ENCODE measurements at regions not wholly inside any gene's neighbourhood (a gene's known extent, or its start where the extent isn't known, plus 50 kb on each side); places are given as distances from the start of the nearest gene placed in this dataset.

DNA sequence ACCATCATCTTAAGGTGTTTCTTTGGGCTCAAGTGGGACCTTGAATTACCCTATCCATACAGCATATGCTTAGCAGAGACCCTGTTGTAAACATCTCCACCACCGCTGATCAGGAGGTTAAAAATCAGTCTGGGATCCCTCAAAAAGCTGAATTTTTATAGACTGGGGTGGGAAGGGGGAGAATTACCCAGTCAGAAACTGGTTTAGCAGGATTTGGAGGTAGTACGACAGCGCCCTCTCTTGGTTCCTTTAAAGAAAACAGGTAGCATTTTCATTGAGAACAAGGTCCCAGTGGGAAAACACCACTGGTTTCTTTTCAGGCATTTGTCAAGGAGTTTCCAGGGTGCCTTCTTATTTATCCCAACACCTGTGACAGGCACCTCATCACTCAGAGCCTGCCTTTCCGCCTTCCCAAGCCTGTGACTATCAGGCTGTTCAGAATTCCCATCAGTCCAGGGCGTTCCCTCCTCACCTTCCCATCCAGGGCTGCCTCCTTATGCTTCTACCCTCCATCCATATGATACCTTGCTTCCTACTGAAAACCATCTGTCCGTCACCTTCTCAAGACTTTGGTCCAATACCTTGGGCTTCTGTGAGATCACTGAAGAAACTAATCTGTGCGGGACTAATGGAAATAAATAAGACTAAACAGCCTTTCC, 203.8 kb upstream of the RAI14 start:
- TF ChIP-seq, protein P1, sequence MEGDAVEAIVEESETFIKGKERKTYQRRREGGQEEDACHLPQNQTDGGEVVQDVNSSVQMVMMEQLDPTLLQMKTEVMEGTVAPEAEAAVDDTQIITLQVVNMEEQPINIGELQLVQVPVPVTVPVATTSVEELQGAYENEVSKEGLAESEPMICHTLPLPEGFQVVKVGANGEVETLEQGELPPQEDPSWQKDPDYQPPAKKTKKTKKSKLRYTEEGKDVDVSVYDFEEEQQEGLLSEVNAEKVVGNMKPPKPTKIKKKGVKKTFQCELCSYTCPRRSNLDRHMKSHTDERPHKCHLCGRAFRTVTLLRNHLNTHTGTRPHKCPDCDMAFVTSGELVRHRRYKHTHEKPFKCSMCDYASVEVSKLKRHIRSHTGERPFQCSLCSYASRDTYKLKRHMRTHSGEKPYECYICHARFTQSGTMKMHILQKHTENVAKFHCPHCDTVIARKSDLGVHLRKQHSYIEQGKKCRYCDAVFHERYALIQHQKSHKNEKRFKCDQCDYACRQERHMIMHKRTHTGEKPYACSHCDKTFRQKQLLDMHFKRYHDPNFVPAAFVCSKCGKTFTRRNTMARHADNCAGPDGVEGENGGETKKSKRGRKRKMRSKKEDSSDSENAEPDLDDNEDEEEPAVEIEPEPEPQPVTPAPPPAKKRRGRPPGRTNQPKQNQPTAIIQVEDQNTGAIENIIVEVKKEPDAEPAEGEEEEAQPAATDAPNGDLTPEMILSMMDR (IDR thresholded peaks at IDR 0.05; ENCODE audit: low read depth, low read length), result peak; percentile 39
- no peak for TF ChIP-seq EZH2phosphoT487 (IDR thresholded peaks at IDR 0.05; ENCODE audit: low read depth)
- no peaks in the 10 kb centered on the region for H3K9me3 ChIP-seq (ENCODE audit: insufficient read depth, low read length)
- no peak overlapping the region for H2AFZ ChIP-seq (ENCODE audit: low read depth, low read length)

DNA sequence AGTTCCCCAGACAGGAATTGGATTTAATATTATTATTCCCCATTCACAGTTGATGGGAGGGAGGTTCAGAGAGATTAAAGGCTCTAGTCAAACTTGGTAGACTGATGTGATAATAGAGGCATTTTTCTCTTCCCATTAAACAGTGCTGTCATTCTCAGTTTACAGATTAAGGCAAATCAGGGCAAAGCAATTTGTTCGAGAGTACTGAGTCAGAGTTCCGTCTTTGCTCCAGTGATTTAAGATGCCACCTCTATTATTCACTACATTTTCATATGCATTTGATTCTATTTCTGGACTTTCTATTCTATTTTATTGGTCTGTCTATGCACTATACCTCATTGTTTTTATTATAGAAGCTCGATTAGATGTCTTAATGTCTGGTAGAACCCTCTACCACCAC, 201.0 kb upstream of the RAI14 start:
- H3K36me3 ChIP-seq (replicated peaks; ENCODE audit: low read depth, low read length), result no peaks in the 10 kb centered on the region
- no peak overlapping the region for H3K4me3 ChIP-seq (ENCODE audit: low read length)
- H3K4me2 ChIP-seq (ENCODE audit: low read length), result no peak overlapping the region
- H3K27me3 ChIP-seq (ENCODE audit: low read depth, low read length), result no peaks in the 10 kb centered on the region
- H3K4me1 ChIP-seq (ENCODE audit: low read length), result peaks cover 3% of the 10 kb centered on the region
- peaks cover 10% of the 10 kb centered on the region; the same call in 1 of the 2 replicates for H3K9me3 ChIP-seq (ENCODE audit: insufficient read depth, low read length)
- no peak overlapping the region for H3K27ac ChIP-seq (ENCODE audit: low read length)
- H4K20me1 ChIP-seq (ENCODE audit: insufficient read depth, low read length), result no peaks in the 10 kb centered on the region
- no peak overlapping the region for H3K9ac ChIP-seq (ENCODE audit: low read length)
- no peaks in the 10 kb centered on the region for H3K79me2 ChIP-seq (ENCODE audit: low read length)
- TF ChIP-seq EZH2phosphoT487 (IDR thresholded peaks at IDR 0.05; ENCODE audit: low read depth), result no peak
- TF ChIP-seq, protein P1 (IDR thresholded peaks at IDR 0.05; ENCODE audit: low read depth, low read length), result no peak
- H2AFZ ChIP-seq (ENCODE audit: low read depth, low read length), result no peak overlapping the region

More for the DNA sequence above, 203.8 kb upstream of the RAI14 start:
- Histone ChIP-seq H3K4me1 (ENCODE audit: low read length) (peaks cover 19% of the 10 kb centered on the region), H4K20me1 (ENCODE audit: insufficient read depth, low read length) (no peaks in the 10 kb centered on the region), H3K36me3 (replicated peaks; ENCODE audit: low read depth, low read length) (no peaks in the 10 kb centered on the region), H3K9ac (ENCODE audit: low read length) (no peak overlapping the region), H3K4me2 (ENCODE audit: low read length) (no peak overlapping the region), H3K79me2 (ENCODE audit: low read length) (no peaks in the 10 kb centered on the region), H3K27ac (ENCODE audit: low read length) (no peak overlapping the region), H3K27me3 (ENCODE audit: low read depth, low read length) (no peaks in the 10 kb centered on the region), H3K4me3 (ENCODE audit: low read length) (no peak overlapping the region)

DNA sequence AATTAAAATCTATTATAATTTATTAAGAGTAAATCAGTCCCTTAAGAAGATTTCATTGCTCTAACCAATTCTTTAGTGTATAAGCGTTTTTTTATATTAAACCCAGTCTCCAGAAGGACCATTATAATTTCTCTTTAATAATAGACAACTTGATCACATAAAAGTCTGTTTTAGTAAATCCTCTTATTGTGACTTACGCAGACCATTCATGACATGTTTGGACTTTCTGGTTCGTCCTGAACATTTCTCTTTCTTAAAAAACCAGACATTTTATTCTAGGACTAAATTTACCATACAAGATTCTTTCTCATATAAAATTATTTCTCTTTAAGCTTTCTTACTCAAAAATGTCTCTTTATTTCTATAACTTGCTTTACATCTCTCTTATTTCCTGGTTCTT, 196.2 kb upstream of the RAI14 start:
- Histone ChIP-seq H3K4me3 (ENCODE audit: low read length) (no peak overlapping the region), H3K4me1 (ENCODE audit: low read length) (peaks cover 8% of the 10 kb centered on the region), H3K9ac (ENCODE audit: low read length) (no peak overlapping the region), H4K20me1 (ENCODE audit: insufficient read depth, low read length) (no peaks in the 10 kb centered on the region), H3K27me3 (ENCODE audit: low read depth, low read length) (no peaks in the 10 kb centered on the region), H3K4me2 (ENCODE audit: low read length) (no peak overlapping the region), H3K79me2 (ENCODE audit: low read length) (no peaks in the 10 kb centered on the region), H3K27ac (ENCODE audit: low read length) (no peak overlapping the region), H3K9me3 (ENCODE audit: insufficient read depth, low read length) (peaks cover 15% of the 10 kb centered on the region; the same call in 1 of the 2 replicates), H3K36me3 (replicated peaks; ENCODE audit: low read depth, low read length) (no peaks in the 10 kb centered on the region), H2AFZ (ENCODE audit: low read depth, low read length) (no peak overlapping the region)
- TF ChIP-seq, protein P1 (IDR thresholded peaks at IDR 0.05; ENCODE audit: low read depth, low read length), result no peak
- no peak for TF ChIP-seq EZH2phosphoT487 (IDR thresholded peaks at IDR 0.05; ENCODE audit: low read depth)

DNA sequence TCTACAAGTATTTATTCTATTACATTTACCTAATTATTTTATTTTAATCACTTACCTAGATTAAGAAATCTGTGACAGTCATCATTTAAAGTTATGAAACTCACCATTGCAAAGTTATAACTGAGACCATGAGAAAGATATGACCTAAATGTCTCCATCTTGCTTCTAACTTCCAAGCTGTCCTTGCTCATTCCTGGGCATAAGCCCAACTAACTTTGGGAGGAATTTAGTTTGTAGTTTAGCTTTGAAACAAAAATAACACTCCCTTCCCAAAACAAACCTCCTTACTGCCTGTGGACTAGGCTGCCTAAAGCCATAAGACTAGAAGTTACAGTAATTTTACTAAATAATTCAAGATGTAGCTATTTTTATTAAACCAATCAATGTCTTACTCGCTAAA, 195.6 kb upstream of the RAI14 start:
- Histone ChIP-seq H3K27me3 (ENCODE audit: low read depth, low read length) (no peaks in the 10 kb centered on the region), H3K9me3 (ENCODE audit: insufficient read depth, low read length) (peaks cover 15% of the 10 kb centered on the region; the same call in 1 of the 2 replicates), H2AFZ (ENCODE audit: low read depth, low read length) (no peak overlapping the region), H3K4me2 (ENCODE audit: low read length) (no peak overlapping the region), H4K20me1 (ENCODE audit: insufficient read depth, low read length) (no peaks in the 10 kb centered on the region), H3K36me3 (replicated peaks; ENCODE audit: low read depth, low read length) (no peaks in the 10 kb centered on the region), H3K4me1 (ENCODE audit: low read length) (peaks cover 9% of the 10 kb centered on the region), H3K4me3 (ENCODE audit: low read length) (no peak overlapping the region), H3K27ac (ENCODE audit: low read length) (no peak overlapping the region), H3K79me2 (ENCODE audit: low read length) (no peaks in the 10 kb centered on the region), H3K9ac (ENCODE audit: low read length) (no peak overlapping the region)
- TF ChIP-seq, protein P1 (IDR thresholded peaks at IDR 0.05; ENCODE audit: low read depth, low read length), result no peak
- TF ChIP-seq EZH2phosphoT487 (IDR thresholded peaks at IDR 0.05; ENCODE audit: low read depth), result no peak

Measured in OCI-LY3 (cell line).